ENCODE measurements at regions not wholly inside any gene's neighbourhood (a gene's known extent, or its start where the extent isn't known, plus 50 kb on each side); places are given as distances from the start of the nearest gene placed in this dataset.
"Not testable (repeated sequence)": the region's sequence is repeated elsewhere in the genome, so short reads cannot be mapped to it uniquely, and the experiment has no call there.

GRCh38 chr11:92098172-92098571, 126.4 kb upstream of the FAT3 start:
- Histone ChIP-seq H3K9me3 (ENCODE audit: severe bottlenecking) (no peaks in the 10 kb centered on the region), H3K36me3 (no peaks in the 10 kb centered on the region), H3K4me3 (ENCODE audit: low read depth, low read length) (no peak overlapping the region), H3K27me3 (ENCODE audit: insufficient read depth, low read depth, severe bottlenecking) (no peaks in the 10 kb centered on the region), H3K27ac (no peak overlapping the region)
- TF ChIP-seq CTCF (IDR thresholded peaks at IDR 0.05; ENCODE audit: low read depth, low read length): no peak
- no peak for DNase-seq

- H3K9me3 ChIP-seq (ENCODE audit: severe bottlenecking): no peaks in the 10 kb centered on the region
- no peak for DNase-seq
- no peak overlapping the region for H3K27ac ChIP-seq
- H3K27me3 ChIP-seq (ENCODE audit: insufficient read depth, low read depth, severe bottlenecking): no peaks in the 10 kb centered on the region
- H3K4me3 ChIP-seq (ENCODE audit: low read depth, low read length): no peak overlapping the region
- H3K36me3 ChIP-seq: no peaks in the 10 kb centered on the region
- no peak for TF ChIP-seq CTCF (IDR thresholded peaks at IDR 0.05; ENCODE audit: low read depth, low read length)
These were observed 136.7 kb upstream of the FAT3 start for GRCh38 chr11:92087725-92088537.

- H3K9me3 ChIP-seq (ENCODE audit: severe bottlenecking): no peaks in the 10 kb centered on the region
- H3K4me3 ChIP-seq (ENCODE audit: low read depth, low read length): no peak overlapping the region
- no peaks in the 10 kb centered on the region for H3K36me3 ChIP-seq
- no peaks in the 10 kb centered on the region for H3K27me3 ChIP-seq (ENCODE audit: insufficient read depth, low read depth, severe bottlenecking)
- no peak for DNase-seq
- TF ChIP-seq CTCF (IDR thresholded peaks at IDR 0.05; ENCODE audit: low read depth, low read length): no peak
- no peak overlapping the region for H3K27ac ChIP-seq
These were observed 141.5 kb upstream of the FAT3 start for GRCh38 chr11:92083123-92083522.

- TF ChIP-seq CTCF (IDR thresholded peaks at IDR 0.05; ENCODE audit: low read depth, low read length): no peak
- H3K9me3 ChIP-seq (ENCODE audit: severe bottlenecking): no peaks in the 10 kb centered on the region
- no peaks in the 10 kb centered on the region for H3K27me3 ChIP-seq (ENCODE audit: insufficient read depth, low read depth, severe bottlenecking)
- no peak overlapping the region for H3K4me3 ChIP-seq (ENCODE audit: low read depth, low read length)
- no peaks in the 10 kb centered on the region for H3K36me3 ChIP-seq
- DNase-seq: no peak
- no peak overlapping the region for H3K27ac ChIP-seq
These were observed 142.0 kb upstream of the FAT3 start for GRCh38 chr11:92082652-92083051.

- not testable (repeated sequence) for H3K36me3 ChIP-seq; H3K27ac ChIP-seq; H3K4me3 ChIP-seq (ENCODE audit: low read depth, low read length); H3K9me3 ChIP-seq (ENCODE audit: severe bottlenecking); H3K27me3 ChIP-seq (ENCODE audit: insufficient read depth, low read depth, severe bottlenecking); DNase-seq
These were observed 150.1 kb upstream of the FAT3 start for GRCh38 chr11:92074498-92074897.

GRCh38 chr11:92071660-92072059, 153.0 kb upstream of the FAT3 start:
- no peaks in the 10 kb centered on the region for H3K36me3 ChIP-seq
- H3K27me3 ChIP-seq (ENCODE audit: insufficient read depth, low read depth, severe bottlenecking): no peaks in the 10 kb centered on the region
- H3K4me3 ChIP-seq (ENCODE audit: low read depth, low read length): no peak overlapping the region
- no peak for TF ChIP-seq CTCF (IDR thresholded peaks at IDR 0.05; ENCODE audit: low read depth, low read length)
- DNase-seq: no peak
- no peaks in the 10 kb centered on the region for H3K9me3 ChIP-seq (ENCODE audit: severe bottlenecking)
- H3K27ac ChIP-seq: no peak overlapping the region

Data from WERI-Rb-1 (cell line).